ENCODE measurements at regions not wholly inside any gene's neighbourhood (a gene's known extent, or its start where the extent isn't known, plus 50 kb on each side); places are given as distances from the start of the nearest gene placed in this dataset.
A peak's percentile ranks its signal among the peaks of the same experiment; 100 is the strongest.

DNA sequence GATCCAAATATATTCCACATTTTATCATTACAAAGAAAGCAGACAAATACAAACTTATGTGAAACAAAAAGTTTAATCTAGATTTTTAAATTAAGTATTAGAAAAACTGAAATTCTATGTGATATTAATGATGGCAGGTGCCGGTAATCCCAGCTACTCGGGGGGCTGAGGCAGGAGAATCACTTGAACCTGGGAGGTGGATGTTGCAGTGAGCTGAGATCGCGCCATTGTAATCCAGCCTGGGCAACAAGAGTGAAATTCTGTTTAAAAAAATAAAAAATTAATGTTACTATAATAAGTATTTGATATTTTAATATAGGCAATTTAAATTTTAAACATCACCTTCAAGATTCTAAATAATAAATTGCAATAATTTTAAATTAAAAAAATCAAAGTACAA, 400.6 kb downstream of the PABPC4L start:
- TF ChIP-seq, protein P1, sequence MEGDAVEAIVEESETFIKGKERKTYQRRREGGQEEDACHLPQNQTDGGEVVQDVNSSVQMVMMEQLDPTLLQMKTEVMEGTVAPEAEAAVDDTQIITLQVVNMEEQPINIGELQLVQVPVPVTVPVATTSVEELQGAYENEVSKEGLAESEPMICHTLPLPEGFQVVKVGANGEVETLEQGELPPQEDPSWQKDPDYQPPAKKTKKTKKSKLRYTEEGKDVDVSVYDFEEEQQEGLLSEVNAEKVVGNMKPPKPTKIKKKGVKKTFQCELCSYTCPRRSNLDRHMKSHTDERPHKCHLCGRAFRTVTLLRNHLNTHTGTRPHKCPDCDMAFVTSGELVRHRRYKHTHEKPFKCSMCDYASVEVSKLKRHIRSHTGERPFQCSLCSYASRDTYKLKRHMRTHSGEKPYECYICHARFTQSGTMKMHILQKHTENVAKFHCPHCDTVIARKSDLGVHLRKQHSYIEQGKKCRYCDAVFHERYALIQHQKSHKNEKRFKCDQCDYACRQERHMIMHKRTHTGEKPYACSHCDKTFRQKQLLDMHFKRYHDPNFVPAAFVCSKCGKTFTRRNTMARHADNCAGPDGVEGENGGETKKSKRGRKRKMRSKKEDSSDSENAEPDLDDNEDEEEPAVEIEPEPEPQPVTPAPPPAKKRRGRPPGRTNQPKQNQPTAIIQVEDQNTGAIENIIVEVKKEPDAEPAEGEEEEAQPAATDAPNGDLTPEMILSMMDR (IDR thresholded peaks at IDR 0.05; ENCODE audit: low read depth, low read length), result no peak
- Histone ChIP-seq H3K4me1 (peaks cover 9% of the 10 kb centered on the region), H3K27me3 (no peaks in the 10 kb centered on the region), H3K9me3 (no peaks in the 10 kb centered on the region), H3K4me3 (ENCODE audit: low read depth, low read length) (no peak overlapping the region), H3K36me3 (no peaks in the 10 kb centered on the region)
- DNase-seq, result no peak

DNA sequence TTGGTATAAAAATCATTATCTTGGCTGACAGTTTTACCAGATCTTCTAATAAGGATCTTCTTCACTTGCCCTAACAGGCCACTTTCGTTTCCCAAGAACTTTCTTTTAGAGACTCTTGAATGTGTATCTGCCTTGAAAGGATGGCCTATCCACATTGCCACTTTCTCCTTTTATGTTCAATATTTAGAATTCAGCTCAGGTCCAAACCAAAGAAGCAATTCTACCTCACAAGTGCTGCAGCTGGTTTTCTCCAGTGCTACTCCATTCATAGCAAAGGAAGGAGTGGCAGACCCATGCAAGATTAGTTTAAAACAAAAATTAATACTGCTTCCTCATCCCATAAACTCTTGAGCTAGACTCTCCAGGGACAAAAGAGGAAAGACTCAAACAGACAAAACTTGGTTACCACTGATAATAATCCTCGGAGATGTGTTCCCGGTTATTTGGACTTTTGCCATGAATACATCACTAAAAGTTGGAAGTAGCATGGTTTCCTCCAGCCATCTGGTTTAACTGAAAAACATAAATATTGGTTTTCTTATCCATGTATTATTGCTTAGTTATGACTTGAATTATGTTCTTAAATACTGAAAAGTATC, 401.8 kb downstream of the PABPC4L start:
- no peaks in the 10 kb centered on the region for H3K36me3 ChIP-seq
- no peaks in the 10 kb centered on the region for H3K27me3 ChIP-seq
- peak overlapping the region; percentile 20; the same call in 1 of the 2 replicates for H3K4me3 ChIP-seq (ENCODE audit: low read depth, low read length)
- peak; percentile 16 for DNase-seq
- no peaks in the 10 kb centered on the region for H3K9me3 ChIP-seq
- H3K4me1 ChIP-seq, result peaks cover 16% of the 10 kb centered on the region
- TF ChIP-seq, protein P1 (IDR thresholded peaks at IDR 0.05; ENCODE audit: low read depth, low read length), result no peak

DNA sequence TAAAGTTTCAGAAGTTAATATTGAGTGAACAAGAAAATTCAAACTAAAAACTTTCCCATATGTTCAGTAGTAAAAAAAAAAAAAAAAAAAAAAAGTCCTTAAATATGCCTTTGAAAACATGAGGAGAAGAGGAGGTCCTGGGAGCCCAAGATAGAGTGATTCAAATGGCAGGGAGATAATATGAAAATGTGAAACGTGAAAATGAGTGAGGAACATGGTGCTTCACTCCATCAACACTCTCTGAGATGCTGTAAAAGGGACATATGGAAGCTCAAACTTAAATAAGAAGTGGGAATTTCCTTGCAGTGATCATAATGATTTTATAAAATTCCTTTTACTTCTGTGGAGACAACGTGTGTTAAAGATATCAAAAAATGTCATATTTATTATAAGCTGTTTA, 423.9 kb downstream of the PABPC4L start:
- Histone ChIP-seq H3K4me1 (no peaks in the 10 kb centered on the region), H3K4me3 (ENCODE audit: low read depth, low read length) (no peak overlapping the region), H3K27me3 (no peaks in the 10 kb centered on the region), H3K9me3 (no peaks in the 10 kb centered on the region), H3K36me3 (no peaks in the 10 kb centered on the region)
- no peak for DNase-seq
- TF ChIP-seq, protein P1 (IDR thresholded peaks at IDR 0.05; ENCODE audit: low read depth, low read length), result no peak

DNA sequence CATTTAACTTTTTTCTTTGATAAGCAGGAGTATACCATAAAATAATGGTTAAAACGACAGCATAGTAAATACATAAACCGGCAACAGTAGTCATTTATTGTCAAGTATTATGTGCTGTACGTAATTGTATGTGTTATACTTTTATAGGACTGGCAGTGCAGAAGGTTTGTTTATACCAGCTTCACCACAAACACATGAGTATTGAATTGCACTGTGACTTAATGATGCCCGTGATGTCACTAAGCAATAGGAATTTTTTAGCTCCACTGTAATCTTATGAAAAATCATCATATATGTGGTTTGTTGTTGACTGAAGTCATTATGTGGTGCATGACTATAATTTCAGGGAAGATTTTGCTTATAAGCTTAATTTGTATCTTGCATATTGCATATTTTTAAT, 424.6 kb downstream of the PABPC4L start:
- H3K4me3 ChIP-seq (ENCODE audit: low read depth, low read length), result no peak overlapping the region
- H3K4me1 ChIP-seq, result no peaks in the 10 kb centered on the region
- H3K27me3 ChIP-seq, result no peaks in the 10 kb centered on the region
- no peaks in the 10 kb centered on the region for H3K36me3 ChIP-seq
- TF ChIP-seq, protein P1 (IDR thresholded peaks at IDR 0.05; ENCODE audit: low read depth, low read length), result no peak
- no peaks in the 10 kb centered on the region for H3K9me3 ChIP-seq
- no peak for DNase-seq

DNA sequence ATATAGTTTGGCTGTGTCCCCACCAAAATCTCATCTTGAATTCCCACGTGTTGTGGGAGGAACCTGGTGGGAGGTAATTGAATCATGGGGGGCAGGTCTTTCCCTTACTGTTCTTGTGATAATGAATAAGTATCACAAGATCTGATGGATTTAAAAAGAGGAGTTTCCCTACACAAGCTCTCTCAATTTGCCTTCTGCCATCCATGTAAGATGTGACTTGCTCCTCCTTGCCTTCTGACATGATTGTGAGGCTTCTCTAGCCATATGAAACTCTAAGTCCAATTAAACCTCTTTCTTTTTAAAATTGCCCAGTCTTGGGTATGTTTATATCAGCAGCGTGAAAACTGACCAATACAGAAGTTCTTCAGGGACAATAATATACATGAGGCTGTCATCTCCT, 425.1 kb downstream of the PABPC4L start:
- TF ChIP-seq, protein P1 (IDR thresholded peaks at IDR 0.05; ENCODE audit: low read depth, low read length), result no peak
- Histone ChIP-seq H3K9me3 (no peaks in the 10 kb centered on the region), H3K4me3 (ENCODE audit: low read depth, low read length) (no peak overlapping the region), H3K36me3 (no peaks in the 10 kb centered on the region), H3K4me1 (no peaks in the 10 kb centered on the region), H3K27me3 (no peaks in the 10 kb centered on the region)
- DNase-seq, result no peak

DNA sequence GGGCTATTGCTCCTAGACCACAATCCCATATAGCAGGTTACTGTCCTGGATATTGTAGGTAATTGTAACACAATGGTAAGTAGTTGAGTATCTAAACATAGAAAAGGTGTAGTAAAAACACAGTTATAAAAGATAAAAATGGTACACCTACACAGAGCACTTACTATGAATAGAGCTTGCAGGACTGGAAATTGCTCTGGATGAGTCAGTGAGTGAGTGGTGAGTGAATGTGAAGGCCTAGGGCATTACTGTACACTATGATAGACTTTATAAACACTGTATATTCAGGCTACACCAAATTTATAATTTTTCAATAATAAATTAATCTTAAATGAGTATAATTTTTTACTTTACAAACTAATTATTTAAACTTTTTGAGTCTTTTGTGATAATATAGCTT, 425.7 kb downstream of the PABPC4L start:
- TF ChIP-seq, protein P1 (IDR thresholded peaks at IDR 0.05; ENCODE audit: low read depth, low read length), result no peak
- no peaks in the 10 kb centered on the region for H3K4me1 ChIP-seq
- no peak overlapping the region for H3K4me3 ChIP-seq (ENCODE audit: low read depth, low read length)
- no peaks in the 10 kb centered on the region for H3K9me3 ChIP-seq
- H3K36me3 ChIP-seq, result no peaks in the 10 kb centered on the region
- no peak for DNase-seq
- H3K27me3 ChIP-seq, result no peaks in the 10 kb centered on the region

All from BE2C (cell line).